ENCODE measurements at regions not wholly inside any gene's neighbourhood (a gene's known extent, or its start where the extent isn't known, plus 50 kb on each side); places are given as distances from the start of the nearest gene placed in this dataset.
"Not testable (repeated sequence)": the region's sequence is repeated elsewhere in the genome, so short reads cannot be mapped to it uniquely, and the experiment has no call there.

DNA sequence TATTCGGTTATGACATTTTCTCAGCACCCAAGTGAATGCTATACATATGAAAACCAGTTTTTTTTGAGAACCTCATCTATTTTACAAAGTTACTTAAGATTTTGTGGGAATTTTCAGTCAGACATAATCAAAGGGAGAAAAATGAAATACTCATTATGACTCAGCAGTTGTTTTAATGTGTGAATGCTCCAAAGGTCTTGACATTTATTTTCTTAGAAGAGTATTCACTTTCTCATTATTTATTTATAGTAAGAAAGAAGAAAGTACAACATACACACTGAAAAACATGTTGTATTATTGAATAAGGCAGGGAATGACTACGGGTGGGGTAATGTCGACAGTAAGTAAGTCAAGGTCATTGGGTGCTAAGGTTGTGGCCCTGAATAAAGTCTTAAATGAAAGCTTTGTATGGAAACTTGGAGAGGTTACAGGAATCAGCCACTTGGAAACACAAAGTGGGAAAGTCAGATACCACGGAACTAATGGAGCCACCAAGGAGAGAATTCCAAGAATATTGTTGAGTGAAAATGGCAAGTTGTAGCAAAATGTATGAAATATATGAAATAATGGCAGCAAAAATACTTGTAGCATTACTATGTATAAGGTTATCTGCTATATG lies 844.5 kb downstream of the TBL1XR1 start:
- DNase-seq (ENCODE audit: low read depth) = peak; percentile 44
- in situ Hi-C loops (cut with HindIII; ENCODE audit: low pct_unique_long_range_greater_than_20kb, low sequenced_read_pairs) = no loop called here

DNA sequence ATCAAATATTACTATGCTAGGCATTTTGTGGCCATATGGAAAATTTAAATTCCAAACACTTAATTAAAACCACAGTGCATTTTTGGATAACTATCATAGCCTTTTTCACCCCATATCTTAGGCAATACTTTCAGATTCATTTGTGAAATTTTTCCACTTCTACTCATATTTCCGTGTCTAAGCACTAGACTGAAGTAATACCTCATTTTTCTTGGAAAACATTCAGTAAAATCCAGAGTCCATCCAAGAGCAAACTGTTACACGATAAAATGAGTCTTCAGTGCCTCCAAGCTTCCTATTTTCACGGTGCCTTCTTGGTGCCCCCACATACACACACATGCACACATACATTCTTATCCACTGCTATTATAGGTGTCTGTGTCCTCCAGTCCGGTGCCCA lies 845.9 kb downstream of the TBL1XR1 start:
- in situ Hi-C loops (cut with HindIII; ENCODE audit: low pct_unique_long_range_greater_than_20kb, low sequenced_read_pairs) = no loop called here
- no peak for DNase-seq (ENCODE audit: low read depth)

DNA sequence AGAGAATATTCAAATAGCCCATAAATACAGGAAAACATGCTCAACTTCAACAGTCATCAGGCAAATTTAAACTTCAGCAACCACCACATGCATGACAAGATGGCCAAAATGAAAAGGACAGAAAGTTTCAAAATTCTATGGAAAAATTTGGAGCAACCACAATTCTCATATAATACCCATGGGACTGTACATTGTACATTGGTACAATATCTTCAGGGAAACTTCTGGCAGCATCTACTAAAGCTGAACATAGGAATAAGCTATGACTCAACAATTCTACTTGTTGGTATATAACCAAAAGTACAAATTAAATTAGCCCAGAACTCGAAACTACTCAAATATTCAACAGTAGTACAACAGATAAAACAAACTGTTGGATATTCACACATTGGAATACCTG lies 847.6 kb downstream of the TBL1XR1 start:
- DNase-seq (ENCODE audit: low read depth) = no peak
- in situ Hi-C loops (cut with HindIII; ENCODE audit: low pct_unique_long_range_greater_than_20kb, low sequenced_read_pairs) = no loop called here

DNA sequence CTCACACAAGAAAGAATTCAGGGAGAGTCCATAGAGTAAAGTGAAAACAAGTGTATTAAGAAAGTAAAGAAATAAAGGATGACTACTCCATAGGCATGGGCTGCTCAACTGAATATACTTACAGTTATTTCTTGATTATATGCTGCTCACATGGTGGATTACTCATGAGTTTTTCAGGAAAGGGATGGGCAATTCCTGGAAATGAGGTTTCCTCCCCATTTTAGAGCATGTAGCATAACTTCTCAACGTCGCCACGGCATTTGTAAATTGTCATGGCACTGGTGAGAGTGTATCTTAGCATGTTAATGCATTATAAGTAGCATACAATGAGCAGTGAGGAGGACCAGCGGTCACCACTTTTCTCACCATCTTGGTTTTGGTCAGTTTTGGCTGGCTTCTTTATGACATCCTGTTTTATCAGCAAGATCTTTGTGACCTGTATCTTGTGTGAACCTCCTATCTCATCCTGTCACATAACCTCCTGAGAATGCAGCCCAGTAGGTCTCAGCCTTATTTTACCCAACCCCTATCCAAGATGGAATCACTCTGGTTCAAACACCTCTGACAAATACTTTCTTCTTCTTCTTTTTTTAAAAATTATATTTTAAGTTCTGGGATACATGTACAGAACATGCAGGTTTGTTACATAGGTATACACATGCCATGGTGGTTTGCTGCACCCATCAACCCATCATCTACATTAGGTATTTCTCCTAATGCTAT lies 849.7 kb downstream of the TBL1XR1 start:
- in situ Hi-C loops (cut with HindIII; ENCODE audit: low pct_unique_long_range_greater_than_20kb, low sequenced_read_pairs) = no loop called here
- no peak for DNase-seq (ENCODE audit: low read depth)

DNA sequence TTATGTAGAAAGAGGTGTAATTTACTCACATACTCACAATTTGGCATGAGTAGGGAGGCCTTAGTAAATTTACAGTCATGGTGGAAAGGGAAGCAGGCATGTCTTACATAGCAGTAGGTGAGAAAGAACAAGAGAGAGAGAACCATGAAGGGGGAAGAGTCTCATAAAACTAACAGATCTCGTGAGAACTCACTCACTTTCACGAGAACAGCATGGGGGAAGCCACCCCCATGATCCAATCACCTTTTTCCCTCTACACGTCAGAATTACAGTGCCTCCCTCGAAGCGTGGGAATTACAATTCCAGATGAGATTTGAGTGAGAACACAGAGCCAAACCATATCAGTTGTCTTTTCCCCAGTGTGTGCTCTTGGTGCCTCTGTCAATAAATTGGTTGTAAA lies 855.3 kb downstream of the TBL1XR1 start:
- DNase-seq (ENCODE audit: low read depth) = no peak
- in situ Hi-C loops (cut with HindIII; ENCODE audit: low pct_unique_long_range_greater_than_20kb, low sequenced_read_pairs) = no loop called here

DNA sequence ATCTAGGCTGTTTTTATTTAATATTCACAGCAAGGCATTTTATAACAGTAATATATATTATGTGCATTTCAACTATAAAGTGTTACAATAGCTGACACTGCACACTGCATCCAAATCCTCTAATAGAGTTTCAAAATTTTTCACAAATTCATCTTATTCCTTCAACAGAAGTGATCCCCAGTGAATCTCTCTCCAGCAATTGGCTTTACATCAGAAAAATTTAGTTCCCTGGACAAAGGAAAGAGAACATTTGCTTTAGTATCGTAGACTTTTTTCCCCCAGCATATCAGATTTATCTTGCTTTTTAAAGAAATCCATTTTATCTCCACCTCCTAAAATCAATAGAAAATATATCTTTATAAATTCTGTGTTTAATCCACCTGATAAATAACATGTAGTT lies 868.6 kb downstream of the TBL1XR1 start:
- DNase-seq (ENCODE audit: low read depth) = no peak
- in situ Hi-C loops (cut with HindIII; ENCODE audit: low pct_unique_long_range_greater_than_20kb, low sequenced_read_pairs) = no loop called here

GRCh38 chr3:176328198-176328597 lies 869.1 kb downstream of the TBL1XR1 start:
- no peak for DNase-seq (ENCODE audit: low read depth)

GRCh38 chr3:176326894-176327490 lies 870.3 kb downstream of the TBL1XR1 start:
- in situ Hi-C loops (cut with HindIII; ENCODE audit: low pct_unique_long_range_greater_than_20kb, low sequenced_read_pairs); DNase-seq (ENCODE audit: low read depth): not testable (repeated sequence)

More at GRCh38 chr3:176328198-176328597, 869.1 kb downstream of the TBL1XR1 start:
- in situ Hi-C loops (cut with HindIII; ENCODE audit: low pct_unique_long_range_greater_than_20kb, low sequenced_read_pairs) = no loop called here

GRCh38 chr3:176321532-176321931 lies 875.8 kb downstream of the TBL1XR1 start:
- in situ Hi-C loops (cut with HindIII; ENCODE audit: low pct_unique_long_range_greater_than_20kb, low sequenced_read_pairs) = not testable (repeated sequence)

GRCh38 chr3:176321099-176321498 lies 876.2 kb downstream of the TBL1XR1 start:
- no peak for DNase-seq (ENCODE audit: low read depth)
- in situ Hi-C loops (cut with HindIII; ENCODE audit: low pct_unique_long_range_greater_than_20kb, low sequenced_read_pairs) = no loop called here

More at GRCh38 chr3:176321532-176321931, 875.8 kb downstream of the TBL1XR1 start:
- not testable (repeated sequence) for DNase-seq (ENCODE audit: low read depth)

- in situ Hi-C loops (cut with HindIII; ENCODE audit: low pct_unique_long_range_greater_than_20kb, low sequenced_read_pairs) = no loop called here
- DNase-seq (ENCODE audit: low read depth) = no peak
Measured at GRCh38 chr3:176313426-176313825, 883.9 kb downstream of the TBL1XR1 start.

DNA sequence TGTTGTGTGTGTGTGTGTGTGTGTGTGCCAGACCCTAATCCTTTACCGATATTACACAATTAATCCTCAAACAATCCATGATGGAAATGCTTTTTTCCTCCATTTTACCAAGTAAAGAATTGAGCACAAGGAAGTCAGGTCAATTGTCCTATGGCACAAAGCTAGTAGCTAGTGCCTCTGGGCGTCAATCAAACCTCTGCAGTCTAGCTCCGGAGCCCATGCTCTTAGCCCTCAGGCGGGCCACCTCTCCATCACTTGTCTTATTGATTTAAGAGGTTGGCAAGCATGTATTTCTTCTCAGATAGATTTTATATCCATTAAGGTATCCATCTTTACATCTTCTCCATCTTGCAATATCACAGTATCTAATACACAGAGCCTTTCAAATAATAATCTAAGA lies 886.6 kb downstream of the TBL1XR1 start:
- no peak for DNase-seq (ENCODE audit: low read depth)
- in situ Hi-C loops (cut with HindIII; ENCODE audit: low pct_unique_long_range_greater_than_20kb, low sequenced_read_pairs) = no loop called here

DNA sequence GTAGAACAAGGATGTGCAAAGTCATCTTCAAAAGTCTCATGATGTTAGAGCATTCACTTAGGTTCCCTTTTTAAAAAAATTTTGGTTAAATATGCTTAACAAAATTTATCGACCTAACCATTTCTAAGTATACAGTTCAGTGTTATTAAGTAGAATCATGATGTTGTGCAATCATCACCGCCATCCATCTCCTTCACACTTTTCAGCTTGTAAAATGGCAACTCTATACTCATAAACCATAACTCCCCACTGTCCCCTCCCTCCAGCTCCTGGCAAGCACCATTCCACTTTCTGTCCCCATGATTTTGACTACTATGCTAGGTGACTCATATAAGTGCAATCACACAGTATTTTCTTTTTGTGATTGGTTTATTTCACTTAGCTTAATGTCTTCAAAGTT lies 895.0 kb downstream of the TBL1XR1 start:
- no peak for DNase-seq (ENCODE audit: low read depth)

DNA sequence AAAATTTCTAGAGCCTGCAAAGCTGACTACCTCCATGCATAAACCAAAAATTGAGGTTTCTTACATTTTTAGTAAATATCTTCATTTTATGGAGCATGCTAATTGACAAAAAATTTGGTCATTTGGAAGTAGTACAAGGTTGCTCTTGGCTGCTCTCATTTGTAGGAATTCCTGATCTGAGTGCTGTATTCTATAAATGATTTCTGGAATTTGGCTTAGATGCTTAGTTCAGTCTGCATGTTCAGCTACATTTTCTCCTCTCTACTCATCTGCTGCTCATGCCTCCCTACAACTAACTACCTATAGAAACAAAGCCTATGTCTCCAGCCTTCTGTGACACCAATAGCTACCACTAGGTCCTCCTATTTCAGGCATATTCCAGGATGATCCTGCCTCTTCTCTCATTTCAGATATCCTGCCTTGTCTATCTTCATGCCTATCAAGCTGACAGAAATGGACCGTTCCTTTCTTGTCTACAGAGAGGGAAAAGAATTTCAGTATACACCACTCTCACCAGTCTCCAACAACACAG lies 901.1 kb downstream of the TBL1XR1 start:
- in situ Hi-C loops (cut with HindIII; ENCODE audit: low pct_unique_long_range_greater_than_20kb, low sequenced_read_pairs) = no loop called here

More for the DNA sequence above, 895.0 kb downstream of the TBL1XR1 start:
- in situ Hi-C loops (cut with HindIII; ENCODE audit: low pct_unique_long_range_greater_than_20kb, low sequenced_read_pairs) = no loop called here

GRCh38 chr3:176293276-176293675 lies 904.0 kb downstream of the TBL1XR1 start:
- DNase-seq (ENCODE audit: low read depth) = no peak
- in situ Hi-C loops (cut with HindIII; ENCODE audit: low pct_unique_long_range_greater_than_20kb, low sequenced_read_pairs) = no loop called here

More for the DNA sequence above, 901.1 kb downstream of the TBL1XR1 start:
- no peak for DNase-seq (ENCODE audit: low read depth)

DNA sequence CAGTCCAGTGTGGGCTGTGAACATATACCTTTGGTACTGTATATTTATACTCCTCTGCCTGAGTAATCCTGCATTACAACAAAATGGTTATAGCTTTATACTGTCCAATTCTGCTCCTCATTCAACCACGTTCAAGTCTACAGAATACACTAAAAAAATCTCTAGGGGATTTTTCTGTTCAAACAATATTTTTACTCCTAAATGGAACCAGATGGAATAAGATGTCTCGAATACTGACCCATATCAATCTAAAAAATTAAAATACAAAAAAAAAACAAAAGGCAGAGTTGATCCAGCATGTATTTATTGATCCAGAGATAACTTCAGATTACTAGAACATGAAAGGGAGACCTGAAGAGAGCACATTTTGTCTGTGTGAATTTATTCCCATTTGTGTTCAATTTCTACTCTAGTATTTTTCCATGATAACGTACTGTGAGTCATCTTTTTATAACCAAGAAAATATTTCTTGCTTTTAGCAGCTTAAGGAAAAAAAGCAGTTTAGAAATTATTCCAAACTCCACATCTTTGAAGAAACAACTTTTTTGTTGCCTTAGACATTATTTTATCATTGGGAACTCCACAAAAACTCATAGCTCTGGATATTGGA lies 910.7 kb downstream of the TBL1XR1 start:
- in situ Hi-C loops (cut with HindIII; ENCODE audit: low pct_unique_long_range_greater_than_20kb, low sequenced_read_pairs) = no loop called here
- no peak for DNase-seq (ENCODE audit: low read depth)

DNA sequence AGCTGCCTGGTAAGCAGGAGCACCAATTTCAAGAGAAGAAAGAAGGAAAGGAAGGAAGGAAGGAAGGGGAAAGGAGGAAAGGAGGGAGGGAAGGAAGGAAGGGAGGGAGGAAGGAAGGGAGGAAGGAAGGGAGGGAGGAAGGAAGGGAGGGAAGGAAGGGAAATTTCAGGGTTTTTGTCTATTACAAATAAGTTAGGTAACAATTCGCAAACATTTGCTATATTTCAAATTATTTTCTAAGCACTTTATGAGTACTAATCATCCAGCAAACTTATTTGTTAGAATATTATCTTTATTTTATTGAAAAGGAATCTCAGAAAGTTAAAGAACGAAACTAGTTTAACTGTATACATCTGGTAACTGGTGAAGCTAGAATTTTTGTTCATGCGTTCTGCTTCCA lies 921.7 kb downstream of the TBL1XR1 start:
- no peak for DNase-seq (ENCODE audit: low read depth)
- in situ Hi-C loops (cut with HindIII; ENCODE audit: low pct_unique_long_range_greater_than_20kb, low sequenced_read_pairs) = no loop called here

GRCh38 chr3:176275113-176275512 lies 922.2 kb downstream of the TBL1XR1 start:
- in situ Hi-C loops (cut with HindIII; ENCODE audit: low pct_unique_long_range_greater_than_20kb, low sequenced_read_pairs) = no loop called here
- no peak for DNase-seq (ENCODE audit: low read depth)

DNA sequence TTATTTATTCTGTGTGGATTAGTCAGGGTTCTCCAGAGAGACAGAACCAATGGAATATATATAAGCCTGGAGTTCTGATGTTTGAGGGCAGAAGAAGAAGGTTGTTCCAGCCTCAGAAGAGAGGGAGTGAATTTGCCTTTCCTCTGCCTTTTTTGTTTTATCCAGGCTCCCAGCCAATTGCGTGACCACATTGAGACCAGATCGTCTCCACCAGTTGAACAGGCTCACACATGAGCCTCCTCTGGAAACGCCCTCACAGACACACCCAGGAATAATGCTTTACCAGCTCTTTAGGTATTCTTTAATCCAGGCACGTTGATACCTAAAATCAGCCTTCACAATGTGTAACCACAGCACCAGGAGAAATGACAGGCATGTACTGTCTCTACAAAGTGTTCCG lies 923.1 kb downstream of the TBL1XR1 start:
- DNase-seq (ENCODE audit: low read depth) = no peak
- in situ Hi-C loops (cut with HindIII; ENCODE audit: low pct_unique_long_range_greater_than_20kb, low sequenced_read_pairs) = no loop called here

All from Caki2 (cell line).